GM18951 (cell line): ENCODE measurements at regions not wholly inside any gene's neighbourhood (a gene's known extent, or its start where the extent isn't known, plus 50 kb on each side); places are given as distances from the start of the nearest gene placed in this dataset.

Source experiments
- POLR2A ChIP-seq: IDR thresholded peaks from 4 replicates; pipeline ENCODE4 v1.6.1; 2011; ENCODE audit warnings: mild to moderate bottlenecking; ENCODE audit not compliant: insufficient read length, insufficient read depth; ENCODE audit errors: extremely low read depth
- in situ Hi-C: fragments of 300-500 bp; cut with MboI; formaldehyde crosslinking; loops from one replicate; pipeline ENCODE4 v1.12.0; 2022; ENCODE audit warnings: low sequenced_read_pairs, mixed read lengths, inconsistent platforms; ENCODE audit not compliant: unreplicated experiment

GRCh38 chr15:97078591-97078990 lies 748.1 kb downstream of the NR2F2 start:
- in situ Hi-C loops: no loop called here
- TF ChIP-seq POLR2A: no peak

GRCh38 chr15:97081666-97082226 lies 751.2 kb downstream of the NR2F2 start:
- TF ChIP-seq POLR2A: no peak
- in situ Hi-C loops: no loop called here

DNA sequence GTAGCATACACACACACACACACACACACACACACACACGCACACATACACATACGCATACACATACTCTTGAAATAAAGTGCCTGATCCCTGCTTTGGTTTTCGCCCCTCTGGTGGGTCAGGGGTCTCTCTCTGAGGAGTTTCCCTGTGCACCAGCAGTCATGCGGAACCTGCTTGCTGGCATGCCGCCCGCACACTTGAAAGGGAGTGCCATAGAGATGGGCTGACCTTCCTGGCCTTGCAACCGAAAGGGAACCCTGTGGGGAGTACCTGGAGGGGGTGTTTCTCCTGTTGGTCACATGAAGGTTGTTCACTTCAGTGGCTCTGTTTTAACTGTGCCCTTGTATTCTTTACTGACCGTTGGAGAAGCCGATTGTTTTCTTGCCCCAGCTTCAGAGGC lies 752.3 kb downstream of the NR2F2 start:
- TF ChIP-seq POLR2A: no peak
- in situ Hi-C loops: no loop called here

DNA sequence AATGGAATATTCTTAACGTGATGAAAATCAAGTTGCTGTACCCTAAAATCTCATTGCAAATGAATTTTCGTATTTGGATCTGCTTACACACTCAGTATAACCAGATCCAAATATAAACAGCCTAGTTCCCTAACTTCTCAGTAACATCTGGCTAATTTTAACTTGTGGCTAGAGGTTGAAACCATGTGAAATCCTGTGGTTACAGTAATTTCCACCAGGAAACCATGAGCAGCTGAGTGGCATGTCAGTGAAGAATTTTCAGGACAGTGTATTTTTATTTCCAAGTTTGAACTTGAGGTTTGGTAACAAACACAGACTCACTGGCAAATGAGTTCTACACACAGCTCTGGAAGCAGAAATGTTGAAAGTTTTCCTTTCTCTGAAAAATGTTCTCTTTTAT lies 754.1 kb downstream of the NR2F2 start:
- in situ Hi-C loops: no loop called here

GRCh38 chr15:97085731-97086130 lies 755.2 kb downstream of the NR2F2 start:
- in situ Hi-C loops: no loop called here
- no peak for TF ChIP-seq POLR2A

More for the DNA sequence above, 754.1 kb downstream of the NR2F2 start:
- TF ChIP-seq POLR2A: no peak

DNA sequence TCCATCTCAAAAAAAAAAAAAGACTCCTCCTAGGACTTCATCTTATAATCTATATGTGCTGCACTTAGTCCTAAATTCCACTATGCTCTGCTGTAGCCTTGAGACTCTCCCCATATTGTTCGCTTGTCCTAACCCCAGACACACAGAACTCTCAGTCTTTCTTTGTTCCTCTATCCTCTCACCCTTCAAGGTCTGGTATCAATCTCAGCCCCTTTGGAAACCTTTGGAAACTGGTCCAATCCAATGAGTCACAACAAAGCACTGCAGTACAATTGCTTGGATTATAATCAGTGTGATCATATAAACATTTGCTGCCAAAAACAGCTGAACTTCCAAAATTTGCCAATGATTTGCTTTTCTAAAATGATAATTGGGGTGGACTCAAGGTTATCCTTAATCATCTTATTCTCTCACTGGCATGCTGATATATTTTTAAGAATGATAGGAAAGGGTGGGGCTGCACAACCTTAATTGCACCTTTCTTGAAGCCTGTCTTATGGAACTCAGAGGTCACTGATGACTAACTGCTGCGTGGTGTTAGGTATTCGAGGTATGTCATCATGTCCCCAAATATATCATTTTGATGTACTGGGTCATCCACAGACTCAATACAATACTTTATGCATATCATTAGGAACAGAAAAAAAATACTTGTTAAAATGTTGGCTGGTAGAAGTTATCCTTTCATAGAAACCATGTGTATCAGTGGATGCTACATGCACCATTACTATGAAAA lies 756.7 kb downstream of the NR2F2 start:
- TF ChIP-seq POLR2A: no peak
- in situ Hi-C loops: no loop called here

DNA sequence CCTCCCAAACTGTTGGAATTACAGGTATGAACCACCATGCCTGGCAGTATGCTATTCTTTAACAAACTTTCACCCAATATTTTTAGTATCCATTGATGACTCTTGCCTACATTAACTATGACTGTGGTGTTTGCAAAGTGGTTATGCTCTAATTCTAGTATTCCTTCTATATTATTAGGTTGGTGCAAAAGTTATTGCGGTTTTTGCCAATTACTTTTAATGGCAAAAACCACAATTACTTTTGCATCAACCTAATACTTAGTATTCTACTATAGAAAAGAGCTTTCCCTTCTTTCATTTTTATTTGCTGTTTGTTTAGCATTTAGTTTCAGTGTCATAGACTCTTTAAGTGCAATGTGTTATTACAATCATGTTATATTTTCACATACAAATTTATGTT lies 760.6 kb downstream of the NR2F2 start:
- TF ChIP-seq POLR2A: no peak
- in situ Hi-C loops: no loop called here

DNA sequence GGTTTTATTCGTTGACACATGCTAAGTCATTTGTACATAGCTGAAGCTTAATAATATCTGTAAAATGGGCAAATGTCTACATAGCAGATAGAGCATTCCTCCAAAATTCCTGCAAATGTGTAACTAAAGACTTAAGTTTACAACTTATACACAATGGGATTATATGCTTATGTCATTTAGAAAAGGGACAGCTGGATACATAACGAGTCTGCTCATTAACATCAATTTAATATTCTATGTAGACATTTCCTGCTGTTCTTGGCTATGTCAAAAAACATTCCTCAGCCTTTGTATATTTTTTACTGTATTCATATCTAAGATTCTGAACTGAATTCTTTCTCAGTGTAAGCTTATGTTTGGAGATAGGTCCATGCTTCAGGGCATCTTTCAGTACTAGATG lies 762.2 kb downstream of the NR2F2 start:
- TF ChIP-seq POLR2A: no peak
- in situ Hi-C loops: no loop called here

DNA sequence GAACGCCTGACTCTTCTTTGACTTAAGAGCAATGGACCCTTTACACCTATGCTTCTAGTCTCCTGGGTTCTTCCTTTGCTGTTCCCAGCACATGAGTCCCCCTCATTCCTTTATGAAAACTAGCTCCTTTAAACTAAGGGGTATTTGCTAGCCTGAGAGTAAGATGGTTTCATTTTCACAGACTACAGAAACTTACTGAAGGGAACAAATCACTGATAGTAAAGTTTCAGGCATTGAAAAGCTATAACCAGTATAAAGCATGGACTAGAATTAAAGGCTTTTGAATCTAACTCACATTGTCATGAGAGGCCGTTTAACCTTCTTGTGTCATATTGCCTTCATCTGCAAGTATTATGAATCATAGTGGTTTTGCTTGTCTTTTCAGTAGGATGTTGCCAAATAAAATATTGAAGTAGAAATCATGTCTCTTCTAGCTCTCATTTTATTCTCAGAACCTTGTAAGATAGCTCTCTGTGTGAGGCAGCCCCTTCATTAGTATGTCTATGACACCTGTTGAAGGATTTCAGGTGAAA lies 765.9 kb downstream of the NR2F2 start:
- in situ Hi-C loops: no loop called here
- TF ChIP-seq POLR2A: no peak

- in situ Hi-C loops: no loop called here
- no peak for TF ChIP-seq POLR2A
Observed at GRCh38 chr15:97099040-97099439, 768.5 kb downstream of the NR2F2 start.

GRCh38 chr15:97101572-97101971 lies 771.1 kb downstream of the NR2F2 start:
- TF ChIP-seq POLR2A: no peak
- in situ Hi-C loops: no loop called here

- in situ Hi-C loops: no loop called here
Observed at GRCh38 chr15:97114900-97115760, 784.6 kb downstream of the NR2F2 start.

DNA sequence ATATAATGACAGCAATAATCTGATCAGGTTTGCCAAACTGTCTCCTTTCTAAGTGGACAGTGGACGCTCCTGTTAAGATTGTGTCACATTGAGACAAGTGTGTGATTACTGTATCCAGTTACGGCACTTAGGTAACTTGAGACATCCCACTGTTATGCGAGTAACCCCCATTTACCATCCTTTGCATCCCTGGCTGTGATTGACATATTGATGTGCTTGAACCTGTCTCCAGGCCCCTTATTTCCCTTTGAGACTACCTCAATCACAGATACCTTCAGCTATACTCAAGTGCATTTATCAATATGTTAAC lies 785.2 kb downstream of the NR2F2 start:
- in situ Hi-C loops: no loop called here
- no peak for TF ChIP-seq POLR2A

More at GRCh38 chr15:97114900-97115760, 784.6 kb downstream of the NR2F2 start:
- no peak for TF ChIP-seq POLR2A
